Right forelimb (tissue), 1 donor: ENCODE measurements at regions not wholly inside any gene's neighbourhood (a gene's known extent, or its start where the extent isn't known, plus 50 kb on each side); places are given as distances from the start of the nearest gene placed in this dataset.

Source experiments
- DNase-seq: peaks from one replicate; pipeline ENCODE4 v3.0.0-alpha.2; 2018

DNA sequence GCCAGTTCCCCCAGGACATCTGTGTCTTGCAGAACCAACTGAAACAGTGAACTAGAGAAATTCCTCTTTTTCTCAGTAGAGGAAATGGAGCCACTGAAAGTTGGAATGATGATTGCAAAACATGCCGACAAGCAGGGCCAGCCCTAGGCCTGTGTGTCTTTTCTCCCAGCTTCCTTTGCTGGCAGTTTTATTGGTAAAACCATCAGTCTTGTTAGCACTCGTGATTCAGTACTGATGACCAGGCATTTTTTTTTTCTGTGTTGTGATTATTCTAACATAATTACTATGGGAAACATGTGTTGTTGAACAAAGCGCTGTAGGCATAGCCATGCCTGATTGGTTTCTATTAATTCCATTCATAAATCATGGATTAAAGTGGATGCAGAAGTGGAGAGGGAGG, 620.7 kb downstream of the AACS start:
- no peak for DNase-seq

GRCh38 chr12:125687403-125687802, 622.2 kb downstream of the AACS start:
- no peak for DNase-seq

GRCh38 chr12:125687820-125688219, 622.6 kb downstream of the AACS start:
- no peak for DNase-seq

GRCh38 chr12:125688223-125688622, 623.0 kb downstream of the AACS start:
- no peak for DNase-seq

- no peak for DNase-seq
Measured at GRCh38 chr12:125688881-125689280, 623.6 kb downstream of the AACS start.

- no peak for DNase-seq
Measured at GRCh38 chr12:125689576-125690410, 624.6 kb downstream of the AACS start.

DNA sequence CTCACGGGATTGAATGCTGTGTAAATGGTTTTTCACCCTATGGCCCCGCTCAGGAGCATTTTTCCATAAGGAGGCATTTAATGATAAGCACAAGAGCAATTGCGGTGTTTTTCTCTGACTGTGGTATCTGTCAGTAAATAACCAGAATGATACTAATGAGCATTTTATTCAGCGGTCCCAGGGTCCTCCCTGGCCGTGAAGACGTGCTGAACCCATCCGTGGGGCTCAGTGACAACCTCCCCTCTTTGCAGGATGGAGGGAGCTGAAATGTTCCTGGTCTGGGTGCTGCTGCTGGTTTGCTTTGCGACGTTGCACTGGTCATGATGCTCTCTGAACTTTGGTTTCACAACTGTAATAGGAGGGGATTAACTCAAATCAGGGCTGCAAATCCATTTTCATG, 625.6 kb downstream of the AACS start:
- no peak for DNase-seq

GRCh38 chr12:125696054-125696453, 630.8 kb downstream of the AACS start:
- no peak for DNase-seq

DNA sequence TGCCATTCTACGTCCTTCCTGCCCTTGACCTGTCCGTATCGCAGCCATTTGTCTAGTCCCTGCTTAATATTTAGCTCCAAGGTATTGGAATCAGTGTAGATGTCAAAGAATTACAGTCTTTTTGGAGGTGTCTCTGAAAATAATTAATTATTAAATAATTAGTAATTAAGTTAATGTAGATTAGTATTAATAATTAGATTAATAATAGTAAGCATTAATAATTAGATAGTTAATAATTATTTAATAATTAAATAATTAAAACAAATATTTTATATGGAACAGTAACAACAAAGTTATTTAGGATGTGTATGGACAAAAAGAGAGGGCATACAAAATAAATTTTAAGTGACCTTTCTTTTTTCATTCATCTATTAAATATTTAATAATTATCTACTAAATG, 639.6 kb downstream of the AACS start:
- no peak for DNase-seq

- no peak for DNase-seq
Measured at GRCh38 chr12:125720961-125721360, 655.7 kb downstream of the AACS start.

GRCh38 chr12:125734137-125734536, 668.9 kb downstream of the AACS start:
- no peak for DNase-seq

DNA sequence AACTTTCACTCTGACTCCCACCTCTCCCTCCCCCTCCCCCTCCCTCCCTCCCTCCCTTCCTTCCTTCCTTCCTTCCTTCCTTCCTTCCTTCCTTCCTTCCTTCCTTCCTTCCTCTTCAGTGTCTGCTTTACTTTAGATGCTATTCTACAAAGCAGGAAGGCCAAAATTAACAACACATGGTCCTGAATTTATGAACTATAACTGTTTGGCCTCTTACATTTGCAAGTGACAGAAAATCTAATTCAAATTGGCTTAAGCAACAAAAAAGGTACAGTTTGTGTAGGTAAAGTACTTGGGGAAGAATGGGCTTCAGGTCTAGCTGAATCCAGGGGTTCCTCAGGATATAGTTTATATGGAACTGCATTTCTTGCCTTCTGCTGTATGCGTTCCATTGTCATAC, 673.0 kb downstream of the AACS start:
- no peak for DNase-seq

DNA sequence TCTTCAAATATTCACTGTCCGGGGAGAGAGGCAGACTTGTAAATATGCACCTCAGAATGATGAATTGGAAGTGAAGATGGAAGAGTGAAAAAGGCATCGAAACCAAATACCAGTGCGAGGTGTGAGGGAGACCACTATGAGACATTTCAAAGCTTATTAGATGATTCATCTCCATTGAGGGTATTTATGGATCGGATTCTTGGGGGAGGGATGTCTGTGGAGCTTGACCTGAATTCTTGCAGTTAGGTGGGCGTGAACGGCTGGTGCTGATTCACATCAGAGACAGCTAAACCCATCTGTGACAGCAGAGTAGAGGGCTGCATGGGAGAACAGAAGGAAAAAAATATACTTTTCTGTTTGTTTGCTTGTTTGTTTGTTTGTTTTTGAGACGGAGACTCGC, 677.2 kb downstream of the AACS start:
- no peak for DNase-seq

- no peak for DNase-seq
Measured at GRCh38 chr12:125744201-125744600, 679.0 kb downstream of the AACS start.

GRCh38 chr12:125755512-125755911, 690.3 kb downstream of the AACS start:
- DNase-seq = no peak

DNA sequence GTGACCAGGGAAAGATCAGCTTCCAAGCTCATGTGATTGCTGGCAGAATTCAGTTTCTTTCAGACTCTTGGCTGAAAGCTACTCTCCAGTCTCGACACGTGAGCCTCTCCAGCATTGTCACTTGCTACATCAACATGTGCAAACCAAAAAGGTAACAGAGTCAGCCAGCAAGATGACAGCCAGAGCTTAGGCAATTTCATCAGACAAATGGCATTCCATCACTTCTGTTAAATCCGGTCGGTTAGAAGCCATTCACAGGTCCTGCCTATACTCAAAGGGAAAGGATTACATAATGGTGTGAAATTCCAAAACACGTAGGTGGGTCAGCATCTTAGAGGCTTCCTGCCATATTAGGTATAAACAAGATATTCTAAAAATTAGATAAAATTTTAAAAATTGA, 700.9 kb downstream of the AACS start:
- DNase-seq = no peak

DNA sequence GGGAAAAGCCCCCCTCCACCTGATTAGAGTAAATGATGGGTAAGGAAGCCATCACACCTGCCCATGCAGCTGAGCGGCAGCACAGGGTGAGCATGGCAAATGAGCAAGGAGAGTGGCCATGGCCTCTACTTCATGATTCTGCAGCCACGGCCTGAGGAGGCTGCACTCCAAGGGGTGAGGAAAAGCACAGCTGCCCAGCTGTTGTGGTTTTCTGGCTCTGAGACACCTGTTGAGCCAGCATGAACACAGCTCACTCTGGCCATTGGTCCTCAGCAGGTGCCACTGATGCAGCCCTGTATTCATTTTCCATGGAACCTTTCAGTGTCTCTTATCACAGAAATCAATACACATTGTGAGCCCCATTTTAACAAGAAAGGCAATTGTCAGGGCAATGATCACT, 707.2 kb downstream of the AACS start:
- DNase-seq = no peak

- no peak for DNase-seq
Measured at GRCh38 chr12:125773033-125773640, 707.9 kb downstream of the AACS start.

DNA sequence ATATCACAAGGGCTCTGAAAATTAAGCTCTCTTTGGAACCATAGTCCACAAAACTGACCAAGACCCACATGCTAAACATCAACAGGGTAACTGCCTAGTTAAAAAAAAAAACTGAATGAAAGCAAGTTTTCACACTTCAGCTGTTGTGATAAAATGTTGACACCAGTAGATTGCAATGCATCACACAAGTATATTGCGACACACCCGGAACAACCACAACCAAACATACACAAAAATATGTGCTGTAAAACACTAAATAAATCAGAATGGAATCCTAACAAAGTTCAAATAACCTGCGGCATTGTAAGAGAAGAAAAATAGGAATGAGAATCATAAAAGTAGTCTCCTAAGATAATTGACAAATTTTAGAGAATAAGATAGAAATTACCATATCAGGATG, 710.3 kb downstream of the AACS start:
- no peak for DNase-seq

DNA sequence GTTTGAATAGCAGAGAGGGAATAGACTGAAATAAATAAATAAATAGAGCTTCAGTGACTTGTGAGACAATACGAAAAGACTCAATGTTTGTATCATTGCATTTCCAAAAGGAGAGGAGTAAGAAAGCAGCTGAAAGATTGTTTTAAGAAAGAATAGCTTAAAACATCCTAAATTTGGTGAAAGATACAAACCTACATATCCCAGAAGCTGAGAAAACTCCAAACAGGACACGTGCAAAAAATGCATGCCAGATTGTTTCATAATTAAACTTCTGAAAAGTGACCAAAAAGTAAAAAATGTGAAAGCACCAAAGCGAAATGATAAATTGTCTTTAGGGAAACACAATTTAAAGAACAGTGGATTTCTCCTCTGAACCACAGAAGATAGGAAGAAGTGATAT, 711.0 kb downstream of the AACS start:
- DNase-seq = no peak

GRCh38 chr12:125786143-125786542, 720.9 kb downstream of the AACS start:
- no peak for DNase-seq

- DNase-seq = no peak
Measured at GRCh38 chr12:125794401-125794800, 729.2 kb downstream of the AACS start.

DNA sequence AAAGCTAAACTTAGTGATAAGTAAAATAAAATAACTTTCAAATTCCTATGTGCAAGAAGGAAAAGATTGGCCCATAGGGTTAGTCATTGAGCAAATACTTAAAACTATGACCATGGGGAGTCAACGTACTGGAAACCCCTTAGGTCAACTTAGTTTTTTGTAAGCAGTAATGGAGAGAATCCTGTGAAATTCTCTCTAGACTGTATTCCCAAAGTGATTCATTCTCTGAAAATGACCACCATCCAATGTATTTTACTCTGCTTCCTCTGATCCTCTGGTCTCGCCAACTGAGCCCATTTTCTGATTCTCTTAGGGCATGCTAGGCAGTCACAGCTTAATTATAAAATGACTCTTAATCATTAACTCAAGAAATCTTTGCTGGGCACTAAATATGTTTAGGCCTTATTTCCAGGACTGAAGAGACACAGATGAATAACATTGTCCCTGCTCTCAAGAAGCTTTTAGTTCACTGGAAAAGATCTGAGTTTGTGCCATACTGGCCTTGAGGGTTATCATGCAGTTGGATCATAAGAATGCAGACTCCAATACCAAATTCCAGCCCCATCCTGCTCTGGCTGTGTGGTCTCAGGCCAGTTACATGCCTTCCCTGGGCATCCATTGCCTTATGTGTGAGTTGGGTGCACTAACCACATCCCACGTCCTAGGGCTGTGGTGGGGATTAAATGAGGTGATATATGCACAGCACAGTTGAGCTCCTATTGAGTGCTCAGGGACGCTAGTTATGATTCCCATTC, 732.4 kb downstream of the AACS start:
- no peak for DNase-seq

DNA sequence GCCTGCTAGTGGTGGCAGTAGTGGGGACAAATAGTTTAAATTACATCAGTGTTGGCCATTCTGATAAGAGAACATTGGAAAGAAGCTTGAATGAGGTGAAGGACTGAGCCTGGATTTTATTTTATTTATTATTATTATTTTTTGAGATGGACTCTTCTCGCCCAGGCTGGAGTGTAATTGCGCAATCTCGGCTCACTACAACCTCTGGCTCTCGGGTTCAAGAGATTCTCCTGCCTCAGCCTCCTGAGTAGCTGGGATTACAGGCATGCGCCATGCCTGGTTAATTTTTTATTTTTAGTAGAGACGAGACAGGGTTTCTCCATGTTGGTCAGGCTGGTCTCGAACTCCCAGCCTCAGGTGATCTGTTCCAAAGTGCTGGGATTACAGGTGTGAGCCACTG, 739.4 kb downstream of the AACS start:
- no peak for DNase-seq
